ENCODE measurements at regions not wholly inside any gene's neighbourhood (a gene's known extent, or its start where the extent isn't known, plus 50 kb on each side); places are given as distances from the start of the nearest gene placed in this dataset.

DNA sequence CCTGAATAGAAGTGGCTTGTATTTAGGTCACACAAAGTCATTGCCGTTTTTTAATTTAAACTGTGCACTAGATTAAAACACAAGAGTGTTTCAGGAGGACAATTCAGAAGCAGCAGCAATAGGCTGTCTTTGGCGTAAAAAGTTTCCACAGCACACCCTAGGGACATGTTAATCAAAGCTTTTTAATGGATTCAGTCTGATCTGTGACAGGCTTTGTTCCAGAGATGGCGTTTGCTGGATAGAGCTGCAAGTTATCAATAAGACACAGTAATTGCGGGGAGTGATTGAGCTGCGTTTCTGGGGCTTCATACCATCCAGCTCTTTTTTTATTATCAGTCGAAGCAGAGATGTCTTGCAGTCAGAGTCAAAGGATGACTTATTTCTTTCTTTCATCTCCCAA, 300.3 kb downstream of the ZNF608 start:
- no TSS peak for BruUV-seq (replicated peaks)
- H4K20me1 ChIP-seq (replicated peaks; ENCODE audit: control insufficient read depth, insufficient read depth, low read length), result no peaks in the 10 kb centered on the region
- no peak overlapping the region for H3K9ac ChIP-seq (ENCODE audit: insufficient read depth in 1 of 2, low read depth in 2 of 2, low read length in 2 of 2)
- H3K79me2 ChIP-seq (ENCODE audit: control insufficient read depth, insufficient read depth, low read length), result no peaks in the 10 kb centered on the region
- WGBS (ENCODE audit: insufficient coverage, low coverage, missing lambda C conversion rate), result 0% methylated on average over 6 of the region's 6 CpGs
- no peaks in the 10 kb centered on the region for H3K36me3 ChIP-seq (ENCODE audit: control insufficient read depth, insufficient read depth, low read length)
- no peaks in the 10 kb centered on the region for H3K4me1 ChIP-seq (replicated peaks in 1 of 2; ENCODE audit: control insufficient read depth in 2 of 2, insufficient read depth in 2 of 2, low read length in 2 of 2)
- no peak overlapping the region for H3K4me2 ChIP-seq (ENCODE audit: insufficient read depth, low read length)
- TF ChIP-seq ZHX1 (conservative IDR thresholded peaks at IDR 0.05; ENCODE audit: low read length) (no peak), CBX3 (IDR thresholded peaks at IDR 0.05; ENCODE audit: borderline replicate concordance in 1 of 2, low read length in 2 of 2) (no peak), SNAPC5 (CRISPR knock-in tag; IDR thresholded peaks at IDR 0.05) (no peak), SP1 (CRISPR knock-in tag; IDR thresholded peaks at IDR 0.05) (no peak), ZNF174 (CRISPR knock-in tag; IDR thresholded peaks at IDR 0.05) (no peak), BRD4 (IDR thresholded peaks at IDR 0.05) (no peak), ID3 (CRISPR knock-in tag; IDR thresholded peaks at IDR 0.05) (no peak), ID3 (tag; IDR thresholded peaks at IDR 0.05) (no peak), MAFF (IDR thresholded peaks at IDR 0.05; ENCODE audit: low read length) (no peak)
- TF ChIP-seq, protein P1, sequence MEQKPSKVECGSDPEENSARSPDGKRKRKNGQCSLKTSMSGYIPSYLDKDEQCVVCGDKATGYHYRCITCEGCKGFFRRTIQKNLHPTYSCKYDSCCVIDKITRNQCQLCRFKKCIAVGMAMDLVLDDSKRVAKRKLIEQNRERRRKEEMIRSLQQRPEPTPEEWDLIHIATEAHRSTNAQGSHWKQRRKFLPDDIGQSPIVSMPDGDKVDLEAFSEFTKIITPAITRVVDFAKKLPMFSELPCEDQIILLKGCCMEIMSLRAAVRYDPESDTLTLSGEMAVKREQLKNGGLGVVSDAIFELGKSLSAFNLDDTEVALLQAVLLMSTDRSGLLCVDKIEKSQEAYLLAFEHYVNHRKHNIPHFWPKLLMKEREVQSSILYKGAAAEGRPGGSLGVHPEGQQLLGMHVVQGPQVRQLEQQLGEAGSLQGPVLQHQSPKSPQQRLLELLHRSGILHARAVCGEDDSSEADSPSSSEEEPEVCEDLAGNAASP (IDR thresholded peaks at IDR 0.05), result no peak
- TF ChIP-seq, protein P2, sequence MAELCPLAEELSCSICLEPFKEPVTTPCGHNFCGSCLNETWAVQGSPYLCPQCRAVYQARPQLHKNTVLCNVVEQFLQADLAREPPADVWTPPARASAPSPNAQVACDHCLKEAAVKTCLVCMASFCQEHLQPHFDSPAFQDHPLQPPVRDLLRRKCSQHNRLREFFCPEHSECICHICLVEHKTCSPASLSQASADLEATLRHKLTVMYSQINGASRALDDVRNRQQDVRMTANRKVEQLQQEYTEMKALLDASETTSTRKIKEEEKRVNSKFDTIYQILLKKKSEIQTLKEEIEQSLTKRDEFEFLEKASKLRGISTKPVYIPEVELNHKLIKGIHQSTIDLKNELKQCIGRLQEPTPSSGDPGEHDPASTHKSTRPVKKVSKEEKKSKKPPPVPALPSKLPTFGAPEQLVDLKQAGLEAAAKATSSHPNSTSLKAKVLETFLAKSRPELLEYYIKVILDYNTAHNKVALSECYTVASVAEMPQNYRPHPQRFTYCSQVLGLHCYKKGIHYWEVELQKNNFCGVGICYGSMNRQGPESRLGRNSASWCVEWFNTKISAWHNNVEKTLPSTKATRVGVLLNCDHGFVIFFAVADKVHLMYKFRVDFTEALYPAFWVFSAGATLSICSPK (IDR thresholded peaks at IDR 0.05; ENCODE audit: borderline replicate concordance), result no peak
- H3K27ac ChIP-seq (ENCODE audit: extremely low read depth, low read depth, low read length), result no peak overlapping the region
- no peaks in the 10 kb centered on the region for H3K9me3 ChIP-seq (replicated peaks; ENCODE audit: control insufficient read depth, insufficient read depth, low read depth, low read length)
- intact Hi-C loops (cut with micrococcal nuclease), result no loop called here
- CTCF ChIA-PET (ENCODE audit: low intra/inter-chr PET ratio), result no interaction called here
- in situ Hi-C loops (cut with MboI), result no loop called here
- no peak for DNase-seq (ENCODE audit: extremely low read depth in 1 of 4, low spot score in 3 of 4)
- H2AFZ ChIP-seq (ENCODE audit: low read depth, low read length), result no peak overlapping the region
- H3K4me3 ChIP-seq, result no peak overlapping the region
- FAIRE-seq, result no peak
- POLR2A ChIA-PET, result no interaction called here
- no peaks in the 10 kb centered on the region for H3K9me1 ChIP-seq (ENCODE audit: control insufficient read depth, insufficient read depth, low read length)
- no peak for ATAC-seq
- H3K27me3 ChIP-seq (ENCODE audit: control insufficient read depth in 2 of 2, insufficient read depth in 2 of 2, low read length in 2 of 2), result no peaks in the 10 kb centered on the region

All from K562 (cell line).